Stimulated activated naive B cell treated with anti-CD40 and anti-IgM and Interleukin-4, amounts not matched to agents 10 μg/mL and 1 μg/mL and 100 μg/mL, for 72 hours (primary cell): ENCODE measurements at regions not wholly inside any gene's neighbourhood (a gene's known extent, or its start where the extent isn't known, plus 50 kb on each side); places are given as distances from the start of the nearest gene placed in this dataset.

Source experiments
- ATAC-seq, 2 donors: fragments of 150-1000 bp; cut with Tn5 transposase; replicated peaks; 2 replicates each; pipeline ENCODE4 v1.10.0; 2021; ENCODE audit warnings: moderate library complexity in 1 of 2
- DNase-seq: peaks from one replicate; pipeline ENCODE4 v3.0.0; 2021
- H3K27ac Mint-ChIP-seq: one replicate; pipeline ENCODE4 v1.8.0; 2022; ENCODE audit warnings: mild to moderate bottlenecking, mixed read lengths
- H3K27me3 Mint-ChIP-seq, 2 donors: one replicate each; pipeline ENCODE4 v1.8.0; 2022; ENCODE audit warnings: mixed read lengths in 2 of 2
- H3K36me3 Mint-ChIP-seq, 2 donors: one replicate each; pipeline ENCODE4 v1.8.0; 2022; ENCODE audit warnings: mixed read lengths in 2 of 2, mild to moderate bottlenecking in 1 of 2
- H3K4me1 Mint-ChIP-seq, 2 donors: one replicate each; pipeline ENCODE4 v1.8.0; 2022; ENCODE audit warnings: mixed read lengths in 2 of 2, mild to moderate bottlenecking in 1 of 2
- H3K4me3 Mint-ChIP-seq, 2 donors: one replicate each; pipeline ENCODE4 v1.8.0; 2022; ENCODE audit warnings: mild to moderate bottlenecking in 2 of 2, mixed read lengths in 2 of 2, moderate library complexity in 1 of 2
- H3K9me3 Mint-ChIP-seq, 2 donors: one replicate each; pipeline ENCODE4 v1.8.0; 2022; ENCODE audit warnings: mixed read lengths in 2 of 2, mild to moderate bottlenecking in 1 of 2

DNA sequence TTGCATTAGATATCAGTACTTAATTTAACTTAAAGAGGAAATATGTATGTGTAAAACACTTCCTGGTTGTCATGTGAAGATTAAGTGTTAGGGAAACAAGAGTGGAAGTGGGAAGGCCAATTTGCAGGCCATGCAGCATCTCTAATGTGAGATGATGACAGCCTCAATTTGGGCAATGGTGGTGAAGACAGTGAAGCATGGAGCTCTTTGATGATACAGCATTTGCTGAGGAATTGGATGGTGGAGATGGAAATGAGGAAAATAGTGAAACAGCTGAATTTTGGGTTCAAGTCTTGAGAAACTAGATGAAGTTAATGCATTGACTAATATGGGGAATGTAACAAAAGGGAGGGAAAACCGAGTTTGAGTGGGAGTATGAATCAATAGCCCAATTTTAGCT is 231.7 kb upstream of the MIR17HG start:
- ATAC-seq = no peak
- Mint-ChIP-seq H3K27ac (no peak overlapping the region), H3K4me3 (no peak overlapping the region)

GRCh38 chr13:91117351-91117750 is 230.1 kb upstream of the MIR17HG start:
- no peaks in the 10 kb centered on the region for H3K4me1 Mint-ChIP-seq
- H3K27ac Mint-ChIP-seq = no peak overlapping the region
- no peaks in the 10 kb centered on the region for H3K27me3 Mint-ChIP-seq
- ATAC-seq (no peak), DNase-seq (no peak)
- no peaks in the 10 kb centered on the region for H3K9me3 Mint-ChIP-seq
- no peak overlapping the region for H3K4me3 Mint-ChIP-seq
- H3K36me3 Mint-ChIP-seq = no peaks in the 10 kb centered on the region

More for the DNA sequence above, 231.7 kb upstream of the MIR17HG start:
- no peak for DNase-seq
- H3K27me3 Mint-ChIP-seq = no peaks in the 10 kb centered on the region
- no peaks in the 10 kb centered on the region for H3K4me1 Mint-ChIP-seq
- no peaks in the 10 kb centered on the region for H3K9me3 Mint-ChIP-seq
- no peaks in the 10 kb centered on the region for H3K36me3 Mint-ChIP-seq

DNA sequence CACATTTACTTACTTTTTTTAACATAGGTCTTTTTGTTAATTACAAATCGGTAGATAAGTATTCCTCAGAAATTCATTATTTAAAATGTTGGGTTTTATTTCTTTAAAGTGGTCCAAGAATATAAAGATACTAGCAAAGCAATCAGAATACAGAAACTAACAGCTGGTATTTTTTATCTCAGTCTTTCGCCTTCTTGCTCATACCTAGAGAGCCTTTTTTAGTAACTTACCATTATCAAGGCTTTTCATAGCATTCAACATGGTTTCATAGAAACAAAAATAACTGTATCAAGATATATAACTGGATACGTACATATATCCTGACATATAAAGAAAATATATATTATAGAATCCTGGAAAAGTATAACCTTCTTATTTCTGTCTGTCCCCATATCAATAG is 227.8 kb upstream of the MIR17HG start:
- no peaks in the 10 kb centered on the region for H3K4me1 Mint-ChIP-seq
- no peaks in the 10 kb centered on the region for H3K9me3 Mint-ChIP-seq
- H3K36me3 Mint-ChIP-seq = no peaks in the 10 kb centered on the region
- DNase-seq (no peak), ATAC-seq (no peak)
- no peak overlapping the region for H3K4me3 Mint-ChIP-seq
- H3K27me3 Mint-ChIP-seq = no peaks in the 10 kb centered on the region
- H3K27ac Mint-ChIP-seq = no peak overlapping the region

GRCh38 chr13:91122766-91123165 is 224.7 kb upstream of the MIR17HG start:
- Mint-ChIP-seq H3K9me3 (no peaks in the 10 kb centered on the region), H3K27ac (no peak overlapping the region), H3K4me1 (no peaks in the 10 kb centered on the region), H3K4me3 (no peak overlapping the region), H3K27me3 (no peaks in the 10 kb centered on the region), H3K36me3 (no peaks in the 10 kb centered on the region)
- DNase-seq = no peak
- no peak for ATAC-seq

- ATAC-seq = no peak
- Mint-ChIP-seq H3K4me3 (no peak overlapping the region), H3K9me3 (no peaks in the 10 kb centered on the region), H3K36me3 (no peaks in the 10 kb centered on the region), H3K4me1 (no peaks in the 10 kb centered on the region), H3K27ac (no peak overlapping the region), H3K27me3 (no peaks in the 10 kb centered on the region)
- DNase-seq = no peak
Measured at GRCh38 chr13:91123456-91124127, 223.9 kb upstream of the MIR17HG start.

GRCh38 chr13:91126806-91127205 is 220.7 kb upstream of the MIR17HG start:
- Mint-ChIP-seq H3K4me1 (no peaks in the 10 kb centered on the region), H3K9me3 (no peaks in the 10 kb centered on the region), H3K27me3 (no peaks in the 10 kb centered on the region), H3K27ac (no peak overlapping the region), H3K4me3 (no peak overlapping the region), H3K36me3 (no peaks in the 10 kb centered on the region)
- ATAC-seq (no peak), DNase-seq (no peak)

DNA sequence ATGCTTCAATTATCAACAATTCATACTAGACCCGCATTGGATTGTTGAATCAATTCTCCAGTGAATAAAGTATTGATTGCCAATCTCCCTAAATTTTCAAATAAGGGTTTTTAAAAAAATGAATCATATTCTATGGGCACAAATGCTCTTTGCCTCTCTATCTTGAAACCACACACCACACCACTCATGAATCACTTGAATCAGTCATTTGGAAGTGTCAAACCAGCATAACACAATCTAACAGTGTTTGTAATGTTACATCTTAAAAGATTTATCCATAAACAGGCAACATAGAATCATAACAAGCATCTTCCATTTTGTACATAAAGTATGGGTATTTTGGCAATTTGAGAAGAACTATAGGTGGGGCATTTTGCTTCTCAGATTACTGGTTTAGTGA is 219.5 kb upstream of the MIR17HG start:
- no peaks in the 10 kb centered on the region for H3K27me3 Mint-ChIP-seq
- DNase-seq (no peak), ATAC-seq (no peak)
- H3K9me3 Mint-ChIP-seq = no peaks in the 10 kb centered on the region
- no peak overlapping the region for H3K27ac Mint-ChIP-seq
- H3K4me3 Mint-ChIP-seq = no peak overlapping the region
- H3K36me3 Mint-ChIP-seq = no peaks in the 10 kb centered on the region
- H3K4me1 Mint-ChIP-seq = no peaks in the 10 kb centered on the region

- ATAC-seq (no peak), DNase-seq (no peak)
- H3K4me3 Mint-ChIP-seq = no peak overlapping the region
- H3K36me3 Mint-ChIP-seq = no peaks in the 10 kb centered on the region
- peaks cover 4 to 7% of the 10 kb centered on the region in 2 donors for H3K27me3 Mint-ChIP-seq
- H3K27ac Mint-ChIP-seq = no peak overlapping the region
- peaks cover 0 to 8% of the 10 kb centered on the region in 2 donors for H3K4me1 Mint-ChIP-seq
- H3K9me3 Mint-ChIP-seq = no peaks in the 10 kb centered on the region
Measured at GRCh38 chr13:91132381-91132780, 215.1 kb upstream of the MIR17HG start.

- no peak overlapping the region for H3K27ac Mint-ChIP-seq
- H3K4me1 Mint-ChIP-seq = peaks cover 0 to 8% of the 10 kb centered on the region in 2 donors
- H3K4me3 Mint-ChIP-seq = no peak overlapping the region
- H3K36me3 Mint-ChIP-seq = no peaks in the 10 kb centered on the region
- H3K9me3 Mint-ChIP-seq = no peaks in the 10 kb centered on the region
- ATAC-seq = no peak
- no peak for DNase-seq
- peaks cover 4 to 7% of the 10 kb centered on the region in 2 donors for H3K27me3 Mint-ChIP-seq
Measured at GRCh38 chr13:91132786-91133185, 214.7 kb upstream of the MIR17HG start.

- peak; percentile 5 for DNase-seq
- Mint-ChIP-seq H3K36me3 (no peaks in the 10 kb centered on the region), H3K9me3 (no peaks in the 10 kb centered on the region), H3K27me3 (peaks cover 4 to 7% of the 10 kb centered on the region in 2 donors), H3K4me1 (peaks cover 0 to 8% of the 10 kb centered on the region in 2 donors), H3K4me3 (no peak overlapping the region), H3K27ac (no peak overlapping the region)
- ATAC-seq = peak; percentile 82
Measured at GRCh38 chr13:91133941-91134802, 213.3 kb upstream of the MIR17HG start.

GRCh38 chr13:91134803-91135184 is 212.7 kb upstream of the MIR17HG start:
- no peak overlapping the region for H3K4me3 Mint-ChIP-seq
- DNase-seq (no peak), ATAC-seq (peak; percentile 23 to 39)
- H3K4me1 Mint-ChIP-seq = peaks cover 0 to 8% of the 10 kb centered on the region in 2 donors
- no peak overlapping the region for H3K27ac Mint-ChIP-seq
- no peaks in the 10 kb centered on the region for H3K9me3 Mint-ChIP-seq
- H3K36me3 Mint-ChIP-seq = no peaks in the 10 kb centered on the region
- peaks cover 4 to 7% of the 10 kb centered on the region in 2 donors for H3K27me3 Mint-ChIP-seq

- DNase-seq (no peak), ATAC-seq (no peak)
- Mint-ChIP-seq H3K4me1 (peaks cover 0 to 8% of the 10 kb centered on the region in 2 donors), H3K36me3 (no peaks in the 10 kb centered on the region), H3K9me3 (no peaks in the 10 kb centered on the region), H3K27me3 (peaks cover 4 to 7% of the 10 kb centered on the region in 2 donors), H3K4me3 (no peak overlapping the region), H3K27ac (no peak overlapping the region)
Measured at GRCh38 chr13:91135376-91135775, 212.1 kb upstream of the MIR17HG start.

GRCh38 chr13:91135968-91136367 is 211.5 kb upstream of the MIR17HG start:
- Mint-ChIP-seq H3K36me3 (no peaks in the 10 kb centered on the region), H3K4me3 (no peak overlapping the region), H3K27me3 (peaks cover 4 to 7% of the 10 kb centered on the region in 2 donors), H3K27ac (no peak overlapping the region), H3K4me1 (peaks cover 0 to 8% of the 10 kb centered on the region in 2 donors), H3K9me3 (no peaks in the 10 kb centered on the region)
- no peak for DNase-seq
- ATAC-seq = no peak

DNA sequence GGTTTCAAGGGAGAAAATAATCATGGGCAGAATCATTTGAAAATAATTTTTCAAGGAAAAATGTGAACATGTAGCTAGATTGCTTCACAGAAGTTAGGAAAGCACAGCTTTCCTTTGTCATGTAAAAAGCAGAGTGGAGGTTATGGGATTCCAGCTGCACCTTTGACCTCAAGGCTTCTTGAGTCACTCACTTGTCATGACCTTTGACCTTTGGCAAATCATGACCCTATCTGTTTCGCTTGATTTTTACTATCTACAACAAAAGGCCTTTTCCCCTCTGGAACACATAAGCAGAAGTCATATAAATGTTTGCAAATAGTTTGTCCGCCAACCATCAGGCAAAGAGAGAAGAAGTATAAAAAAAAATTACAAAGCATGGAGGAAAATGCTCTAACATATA is 210.7 kb upstream of the MIR17HG start:
- no peaks in the 10 kb centered on the region for H3K9me3 Mint-ChIP-seq
- H3K27me3 Mint-ChIP-seq = peaks cover 4 to 7% of the 10 kb centered on the region in 2 donors
- DNase-seq (no peak), ATAC-seq (no peak)
- H3K4me1 Mint-ChIP-seq = peaks cover 0 to 8% of the 10 kb centered on the region in 2 donors
- no peak overlapping the region for H3K27ac Mint-ChIP-seq
- H3K36me3 Mint-ChIP-seq = no peaks in the 10 kb centered on the region
- H3K4me3 Mint-ChIP-seq = no peak overlapping the region

DNA sequence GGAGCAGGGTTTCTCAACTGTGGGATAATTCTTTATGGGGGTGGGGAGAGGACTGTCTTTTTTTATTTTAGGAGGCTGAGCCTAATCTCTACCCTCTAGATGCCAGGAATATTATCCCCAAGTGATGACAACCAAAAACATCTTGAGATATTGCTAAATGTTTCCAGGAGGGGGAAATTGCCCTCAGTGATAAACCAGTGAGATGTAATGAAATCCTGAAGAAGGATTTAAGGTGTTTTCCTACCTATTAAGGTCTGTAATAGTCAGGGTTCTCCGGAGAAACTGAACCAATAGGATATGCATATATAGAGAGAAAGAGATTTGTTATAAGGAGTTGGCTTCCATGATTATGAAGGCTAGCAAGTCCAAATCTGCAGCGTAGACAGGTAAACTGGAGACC is 208.3 kb upstream of the MIR17HG start:
- DNase-seq (no peak), ATAC-seq (no peak)
- Mint-ChIP-seq H3K27ac (no peak overlapping the region), H3K36me3 (no peaks in the 10 kb centered on the region), H3K4me1 (peaks cover 0 to 8% of the 10 kb centered on the region in 2 donors), H3K27me3 (peaks cover 0 to 2% of the 10 kb centered on the region in 2 donors), H3K9me3 (no peaks in the 10 kb centered on the region), H3K4me3 (no peak overlapping the region)
